Stimulated activated naive CD8-positive, alpha-beta T cell treated with anti-CD3 and anti-CD28 coated beads, Interleukin-15, Interleukin-2, amounts not matched to agents 100 U/mL and 50 U/mL, for 24 hours (primary cell): ENCODE measurements at regions not wholly inside any gene's neighbourhood (a gene's known extent, or its start where the extent isn't known, plus 50 kb on each side); places are given as distances from the start of the nearest gene placed in this dataset.

Experiments used
- ATAC-seq: fragments of 150-1000 bp; cut with Tn5 transposase; one replicate; pipeline ENCODE4 v1.10.0; 2021
- DNase-seq: peaks from one replicate; pipeline ENCODE4 v3.0.0; 2021

- no peak for DNase-seq
- no peak for ATAC-seq
These were observed 212.5 kb downstream of the SEMA6A start for GRCh38 chr5:116361979-116362577.

- DNase-seq (no peak), ATAC-seq (peak; percentile 20)
These were observed 213.3 kb downstream of the SEMA6A start for GRCh38 chr5:116361171-116361967.

GRCh38 chr5:116360008-116360853, 214.4 kb downstream of the SEMA6A start:
- DNase-seq (no peak), ATAC-seq (no peak)

GRCh38 chr5:116359592-116359991, 215.0 kb downstream of the SEMA6A start:
- DNase-seq (no peak), ATAC-seq (no peak)

GRCh38 chr5:116358911-116359418, 215.7 kb downstream of the SEMA6A start:
- ATAC-seq: no peak
- DNase-seq: no peak

GRCh38 chr5:116358015-116358523, 216.6 kb downstream of the SEMA6A start:
- ATAC-seq: no peak
- no peak for DNase-seq

- DNase-seq (no peak), ATAC-seq (no peak)
These were observed 218.6 kb downstream of the SEMA6A start for GRCh38 chr5:116355819-116356601.

GRCh38 chr5:116354699-116355098, 219.9 kb downstream of the SEMA6A start:
- DNase-seq (no peak), ATAC-seq (no peak)

GRCh38 chr5:116347657-116348056, 227.0 kb downstream of the SEMA6A start:
- DNase-seq: no peak
- ATAC-seq: no peak

GRCh38 chr5:116343961-116344360, 230.7 kb downstream of the SEMA6A start:
- no peak for DNase-seq
- no peak for ATAC-seq
